HG03045 (cell line): ENCODE measurements at regions not wholly inside any gene's neighbourhood (a gene's known extent, or its start where the extent isn't known, plus 50 kb on each side); places are given as distances from the start of the nearest gene placed in this dataset.

Experiments
- ATAC-seq: cut with Tn5 transposase; IDR thresholded peaks from one replicate; pipeline ENCODE4 v1.9.1; 2021; ENCODE audit warnings: mild to moderate bottlenecking, moderate library complexity; ENCODE audit not compliant: unreplicated experiment

DNA sequence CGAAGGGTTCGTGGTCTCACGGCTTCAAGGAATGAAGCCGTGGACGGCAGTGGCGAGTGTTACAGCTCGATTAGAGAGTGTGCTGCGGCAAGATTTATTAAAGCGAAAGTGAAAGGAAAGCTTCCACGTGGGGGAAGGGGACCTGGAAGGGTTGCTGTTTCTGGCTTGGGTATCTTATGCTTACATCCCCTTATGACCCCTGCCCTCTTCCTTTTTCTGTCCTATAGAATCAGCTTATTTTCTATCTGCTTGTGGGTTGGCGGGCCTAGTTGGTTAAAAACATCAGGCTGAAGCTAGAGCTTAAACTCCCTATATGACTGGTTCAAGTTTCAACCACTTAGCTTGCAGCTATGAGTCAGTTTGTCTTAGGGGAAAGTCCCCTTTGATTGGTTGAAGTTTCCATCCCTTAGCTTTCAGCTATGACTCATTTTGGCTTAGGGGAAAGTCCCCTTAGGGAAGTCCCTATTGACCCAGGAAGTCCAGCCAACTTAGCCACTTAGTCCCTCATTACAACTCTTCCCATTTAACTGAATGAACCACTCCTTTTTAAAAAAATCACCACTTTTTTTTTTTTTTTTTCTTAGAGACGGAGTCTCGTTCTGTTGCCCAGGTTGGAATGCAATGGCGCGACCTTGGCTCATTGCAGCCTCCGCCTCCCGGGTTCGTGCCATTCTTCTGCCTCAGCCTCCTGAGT lies 1494.7 kb upstream of the TMEM132C start:
- ATAC-seq: peak; percentile 80

DNA sequence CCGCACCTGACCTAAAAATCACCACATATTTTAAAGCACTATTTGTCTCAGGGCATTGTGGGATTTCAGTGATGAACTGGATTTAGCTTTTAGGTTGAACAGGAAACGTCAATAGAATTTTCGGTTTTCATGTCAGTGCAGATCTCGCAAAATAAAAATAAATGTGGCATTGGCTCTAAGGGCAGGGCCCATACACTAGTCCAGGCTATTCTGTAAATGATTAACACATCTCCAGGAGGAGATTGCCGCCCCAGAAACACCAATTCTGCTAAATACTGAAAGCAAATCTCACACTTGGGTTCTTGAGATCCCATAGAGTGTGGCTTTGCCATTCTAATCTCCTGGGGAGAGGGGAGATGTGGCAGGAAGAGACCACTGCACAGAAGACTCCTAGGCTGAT lies 1494.0 kb upstream of the TMEM132C start:
- no peak for ATAC-seq

DNA sequence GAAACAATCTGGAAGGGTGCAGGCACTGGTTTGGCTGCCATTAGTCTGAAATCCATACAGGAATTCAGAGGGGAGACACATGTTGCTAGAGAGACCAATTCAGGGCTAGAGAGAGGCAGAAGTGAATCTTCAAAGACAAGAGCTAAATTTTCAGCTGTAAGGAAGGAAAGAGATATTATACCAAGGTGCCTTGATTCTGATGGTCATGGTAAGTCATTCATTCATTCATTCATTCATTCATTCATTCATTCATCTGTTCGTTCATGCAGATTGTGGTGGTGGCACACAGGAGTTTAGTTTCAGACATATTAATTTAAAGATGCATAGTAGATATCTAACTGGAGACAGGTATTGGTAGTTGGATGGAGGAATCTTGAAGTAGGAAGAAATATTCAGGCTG lies 1493.5 kb upstream of the TMEM132C start:
- ATAC-seq: no peak

DNA sequence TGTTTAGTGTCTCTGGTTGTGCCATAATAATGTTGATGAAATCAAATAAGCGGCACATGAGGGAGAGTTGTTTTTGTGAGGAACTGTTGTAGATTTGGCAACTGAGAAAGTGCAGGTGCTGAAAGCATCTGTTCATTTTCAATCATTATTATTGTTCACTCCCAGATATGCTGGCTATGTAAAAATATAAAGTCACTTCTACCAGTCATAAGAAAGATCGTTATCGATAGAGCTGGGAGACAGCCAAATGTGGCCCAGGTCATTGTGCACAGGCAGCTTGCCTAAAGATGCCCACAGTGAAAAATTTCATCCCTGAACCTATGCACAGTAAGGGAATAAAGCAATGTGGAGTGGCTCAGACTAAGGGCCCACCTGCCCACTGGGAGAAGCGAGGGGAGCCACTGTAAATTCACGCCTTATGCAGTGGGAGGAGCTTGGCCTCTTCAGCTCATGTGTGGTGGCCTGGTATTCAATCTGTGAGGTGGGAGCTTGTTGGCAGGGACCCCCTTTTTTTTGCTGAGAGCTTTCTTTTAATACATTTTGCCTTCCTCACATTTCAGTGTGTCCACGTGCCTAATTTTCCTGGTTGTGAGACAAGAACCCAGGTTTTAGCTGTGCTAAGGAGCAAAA lies 1490.8 kb upstream of the TMEM132C start:
- ATAC-seq: no peak

DNA sequence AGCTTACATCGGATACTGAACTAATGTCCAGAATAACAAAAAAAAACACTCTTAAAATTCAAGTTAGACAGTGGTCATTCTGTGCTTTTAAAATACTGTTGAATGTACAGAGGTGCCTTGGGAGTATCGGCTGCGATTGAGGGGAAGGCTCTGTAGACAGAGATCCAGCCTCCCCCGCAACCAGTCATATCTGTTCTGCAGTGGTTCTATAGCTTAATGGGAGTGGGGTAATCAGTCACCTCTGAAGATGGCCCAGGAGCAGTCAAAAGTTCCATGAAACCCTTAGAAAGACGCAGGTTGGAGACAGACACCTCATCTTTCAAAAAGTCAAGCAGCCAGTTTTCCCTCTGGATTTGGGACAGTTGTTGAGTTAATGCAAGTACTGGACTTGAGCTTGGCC lies 1486.6 kb upstream of the TMEM132C start:
- no peak for ATAC-seq

DNA sequence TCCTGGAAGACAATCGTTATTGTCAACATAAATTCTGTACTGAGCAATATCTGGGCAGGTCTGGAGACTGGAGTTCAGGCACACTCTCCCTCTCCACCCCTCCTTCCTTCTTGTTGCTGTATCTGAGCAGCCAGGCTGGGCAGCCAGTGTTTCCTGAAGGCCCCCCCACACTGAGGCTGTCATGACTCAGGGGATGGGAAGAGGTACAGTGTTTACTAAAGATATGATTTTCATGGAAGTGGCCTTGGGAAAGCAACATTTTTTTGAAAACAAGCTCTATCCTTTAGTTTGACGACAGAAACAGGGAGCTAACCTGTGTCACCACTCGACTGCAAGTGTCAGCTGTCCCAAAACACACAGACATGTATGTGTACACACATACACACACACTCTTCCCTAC lies 1485.4 kb upstream of the TMEM132C start:
- no peak for ATAC-seq

DNA sequence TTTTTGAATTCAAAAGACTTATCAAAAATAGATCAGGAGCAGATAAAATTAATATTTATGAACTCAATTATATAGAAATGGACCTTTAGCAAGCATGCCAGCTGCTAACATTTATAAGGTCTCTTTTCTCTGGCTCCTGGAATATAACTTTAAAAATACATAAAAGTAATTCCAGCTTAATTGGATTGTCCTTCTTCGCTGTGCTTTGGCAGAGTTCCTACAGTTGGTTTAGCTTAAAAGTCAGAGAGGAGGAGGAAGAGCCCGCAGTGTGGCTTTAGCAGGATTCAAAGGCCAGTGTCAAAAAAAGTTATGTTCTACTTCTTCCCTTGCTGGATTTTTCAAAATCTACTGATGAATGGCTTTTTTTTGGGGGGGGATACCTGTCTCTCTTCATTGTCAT lies 1484.9 kb upstream of the TMEM132C start:
- no peak for ATAC-seq

DNA sequence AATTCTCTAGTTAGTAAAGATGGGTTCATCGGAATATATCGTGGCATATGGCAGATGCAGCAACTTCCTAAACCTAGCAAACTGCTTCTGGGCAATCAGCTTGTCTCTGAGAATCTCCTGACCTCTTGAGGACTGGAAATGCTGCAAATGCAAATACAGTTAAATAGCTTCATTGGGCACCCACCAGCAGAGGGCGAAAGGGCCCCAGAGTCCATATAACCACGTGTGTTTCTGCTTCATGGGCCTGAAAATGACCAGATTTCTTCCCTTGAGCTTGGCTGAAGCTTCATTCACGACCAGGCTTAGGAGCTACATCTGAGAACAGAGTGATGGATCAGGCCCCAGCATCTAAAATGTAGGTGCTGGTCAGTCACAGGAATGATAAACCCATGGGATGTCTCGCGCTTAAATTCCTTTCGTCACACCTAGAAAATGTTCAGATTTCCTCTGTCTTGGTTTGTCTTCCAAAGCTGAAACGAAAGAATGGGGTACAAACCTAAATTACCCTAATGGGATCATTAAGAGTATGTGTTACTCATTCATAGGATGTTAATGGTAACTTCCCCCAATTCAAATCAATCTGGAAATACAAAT lies 1482.5 kb upstream of the TMEM132C start:
- ATAC-seq: no peak

DNA sequence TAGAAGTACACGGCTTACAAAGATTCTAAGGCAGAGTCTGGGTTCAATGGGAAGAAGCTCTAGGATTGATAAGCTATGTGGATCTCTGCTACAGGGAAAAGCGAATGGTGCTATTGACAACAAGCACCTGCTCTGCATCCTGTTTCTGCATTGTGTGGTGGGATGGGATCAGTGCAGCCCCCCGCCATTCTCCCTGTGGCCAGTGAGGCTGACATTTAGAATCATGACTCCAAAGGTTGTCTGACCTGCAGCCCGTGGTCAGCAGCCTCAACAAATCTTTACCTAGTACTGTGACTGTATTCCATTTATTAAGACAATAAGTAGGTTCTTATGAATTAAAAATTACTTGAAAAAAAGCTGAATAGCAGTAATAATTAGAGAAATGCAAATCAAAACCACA lies 1477.0 kb upstream of the TMEM132C start:
- no peak for ATAC-seq

DNA sequence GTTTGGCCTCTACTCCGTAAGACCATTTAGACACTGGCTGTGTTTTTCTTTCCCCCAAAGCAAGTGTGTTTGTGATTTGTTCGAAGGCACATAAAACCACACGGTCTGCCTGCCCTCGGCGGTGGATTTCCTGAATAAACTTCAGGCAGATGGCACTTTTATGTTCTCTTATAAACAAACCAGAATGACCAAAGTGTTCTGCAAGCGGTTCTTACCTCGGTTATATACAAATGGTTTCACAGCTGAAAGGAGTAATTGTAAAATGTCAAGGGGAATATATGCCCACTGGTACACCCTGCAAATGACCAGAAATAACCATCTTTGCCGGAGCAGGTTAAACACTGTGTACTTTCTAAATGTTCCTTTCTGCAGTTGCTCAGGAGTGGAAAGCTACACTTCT lies 1475.8 kb upstream of the TMEM132C start:
- ATAC-seq: no peak

DNA sequence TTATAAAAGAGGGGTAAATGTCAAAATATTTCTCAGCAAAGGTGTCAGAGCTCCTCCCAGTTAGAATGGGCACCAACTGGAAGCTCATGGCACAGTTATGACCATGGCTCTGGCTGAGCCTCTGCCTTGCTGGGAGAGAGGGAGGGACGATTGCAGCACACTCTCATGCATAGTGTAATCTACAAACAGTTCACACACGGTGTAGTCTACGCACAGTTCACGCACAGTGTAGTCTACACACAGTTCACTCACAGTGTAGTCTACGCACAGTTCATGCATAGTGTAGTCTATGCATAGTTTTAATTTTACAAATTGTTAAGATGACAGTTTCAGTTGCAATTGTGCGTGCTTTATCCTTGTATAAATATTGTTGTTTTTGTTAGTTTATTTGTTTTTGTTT lies 1474.6 kb upstream of the TMEM132C start:
- ATAC-seq: no peak

DNA sequence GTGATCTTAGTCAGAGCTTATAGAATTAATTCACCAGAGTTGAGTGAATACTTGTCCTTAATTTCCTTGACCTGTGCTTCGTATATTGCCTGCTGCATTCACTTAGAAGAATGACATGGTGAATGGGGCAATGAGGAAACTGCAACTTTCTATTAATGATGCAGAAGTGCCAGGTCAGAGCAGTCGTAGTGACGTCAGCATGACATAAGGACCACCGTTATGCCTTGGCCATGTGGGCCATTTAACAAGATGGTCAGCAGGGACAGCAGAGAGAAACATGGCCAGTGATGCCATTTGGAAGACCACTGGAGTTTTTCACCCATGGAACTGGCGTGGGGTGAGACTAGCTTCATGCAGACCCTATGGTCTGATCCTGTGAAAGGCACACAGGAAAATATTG lies 1469.4 kb upstream of the TMEM132C start:
- no peak for ATAC-seq

DNA sequence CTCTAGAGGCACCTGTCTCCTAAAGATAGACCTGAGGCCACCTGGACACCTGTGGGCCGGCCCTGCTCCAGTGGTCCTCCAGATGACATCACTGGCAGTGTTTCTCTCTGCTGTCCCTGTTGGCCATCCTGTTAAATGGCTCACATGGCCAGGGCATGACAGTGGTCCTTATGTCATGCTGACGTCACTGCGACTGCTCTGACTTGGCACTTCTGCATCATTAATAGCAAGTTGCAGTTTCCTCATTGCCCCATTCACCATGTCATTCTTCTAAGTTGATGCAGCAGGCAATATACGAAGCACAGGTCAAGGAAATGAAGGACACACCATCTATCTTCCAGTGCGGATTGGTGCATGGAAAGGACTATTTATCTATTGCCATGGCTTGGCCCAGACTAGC lies 1468.5 kb upstream of the TMEM132C start:
- ATAC-seq: no peak

DNA sequence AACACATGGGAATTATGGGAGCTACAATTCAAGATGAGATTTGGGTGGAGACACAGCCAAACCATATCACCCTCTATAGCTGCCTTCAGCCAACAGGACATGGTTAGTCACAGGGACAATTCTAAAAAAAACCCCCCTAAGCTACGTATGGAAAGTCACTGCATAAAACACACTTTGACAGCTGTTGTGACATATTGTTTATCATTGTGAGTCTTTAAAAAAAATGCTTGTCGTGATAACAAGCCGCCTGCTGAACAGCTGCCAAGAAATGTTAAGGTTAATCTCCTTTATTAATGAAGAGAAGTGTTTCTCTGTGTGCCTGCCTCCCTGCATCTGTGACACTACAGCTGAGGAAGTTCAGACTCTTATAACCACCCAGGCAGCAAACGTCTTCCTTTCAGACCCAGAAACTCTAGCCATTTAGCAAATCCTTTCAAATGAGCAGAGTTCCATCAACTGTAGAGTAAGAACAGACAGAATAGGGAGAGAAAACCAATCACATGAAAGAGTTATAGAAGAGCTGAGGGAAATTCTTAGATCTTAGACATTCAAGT lies 1459.6 kb upstream of the TMEM132C start:
- no peak for ATAC-seq

DNA sequence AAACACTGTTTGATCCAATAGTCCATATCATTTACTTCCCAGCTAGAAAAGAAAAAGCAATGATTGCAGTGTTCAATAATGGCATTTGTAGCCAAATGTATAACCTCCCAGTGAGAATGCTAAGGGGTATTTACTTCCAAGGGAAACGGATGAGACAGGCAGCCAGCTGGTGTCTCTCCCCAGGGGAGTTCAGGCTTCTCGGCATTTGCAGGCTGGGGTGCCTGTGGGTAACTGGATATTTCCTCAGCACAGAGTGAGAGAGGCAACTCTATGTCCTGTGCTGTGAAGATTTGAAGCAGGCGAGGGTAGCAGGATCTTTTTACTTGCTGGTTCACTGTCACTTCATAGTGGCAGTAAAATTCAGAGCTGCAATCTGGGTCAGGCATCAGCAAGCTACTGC lies 1455.6 kb upstream of the TMEM132C start:
- no peak for ATAC-seq

DNA sequence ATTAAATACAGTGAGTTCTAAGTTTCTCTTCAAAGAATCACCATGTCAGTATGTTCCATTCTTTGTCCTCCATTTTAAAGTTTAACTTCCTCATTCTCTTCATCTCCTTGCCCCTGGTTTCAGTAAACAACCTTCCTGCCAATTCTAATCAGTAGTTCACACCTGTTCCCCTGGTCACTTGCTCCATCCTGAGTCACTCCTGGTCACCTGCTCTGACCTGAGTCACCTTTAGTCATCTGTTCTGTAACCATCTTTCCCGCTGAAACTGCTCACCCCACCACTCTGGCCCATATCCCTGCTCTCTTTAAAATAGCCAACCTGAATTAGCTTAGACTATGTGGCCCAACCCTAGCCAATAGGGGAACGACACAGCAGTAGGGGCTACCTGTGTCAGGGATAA lies 1447.4 kb upstream of the TMEM132C start:
- no peak for ATAC-seq

DNA sequence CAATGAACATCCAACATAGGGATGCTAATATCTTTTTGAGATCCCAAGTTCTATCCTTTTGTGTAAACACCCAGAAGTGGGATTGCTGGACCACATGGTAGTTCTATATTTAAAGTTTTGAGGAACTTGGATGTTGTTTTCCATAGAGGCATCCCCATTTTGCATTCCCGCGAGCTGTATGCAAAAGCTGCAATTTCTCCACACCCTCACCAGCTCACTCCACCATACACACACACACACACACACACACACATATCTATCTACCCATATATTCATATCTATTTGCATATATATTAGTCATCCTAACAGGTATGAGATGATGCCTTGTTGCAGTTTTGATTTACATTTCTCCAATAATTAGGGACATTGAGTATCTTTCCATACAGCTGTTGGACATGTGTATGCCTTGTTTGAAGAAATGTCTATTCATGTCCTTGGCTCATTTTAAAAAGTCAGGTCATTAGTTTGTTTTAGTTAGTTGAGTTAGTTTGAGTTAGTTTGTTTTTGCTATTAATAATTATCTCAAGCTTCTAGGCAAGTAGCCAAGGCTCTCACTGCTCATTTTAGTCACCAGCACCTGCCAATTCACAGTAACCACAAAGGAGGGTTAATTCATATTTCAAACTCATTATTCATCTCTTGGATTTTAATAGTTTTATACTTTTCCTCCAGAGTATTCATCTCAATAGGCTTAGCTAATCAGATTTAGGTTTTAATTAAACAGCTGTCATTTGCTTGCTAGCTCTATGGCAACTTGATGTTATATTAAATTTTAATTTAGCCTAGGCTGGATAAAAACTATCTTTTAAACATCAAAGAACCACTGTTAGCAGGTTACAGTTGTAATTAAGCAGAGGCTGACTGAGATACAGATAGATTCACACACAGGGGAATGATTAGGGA lies 1435.9 kb upstream of the TMEM132C start:
- no peak for ATAC-seq

DNA sequence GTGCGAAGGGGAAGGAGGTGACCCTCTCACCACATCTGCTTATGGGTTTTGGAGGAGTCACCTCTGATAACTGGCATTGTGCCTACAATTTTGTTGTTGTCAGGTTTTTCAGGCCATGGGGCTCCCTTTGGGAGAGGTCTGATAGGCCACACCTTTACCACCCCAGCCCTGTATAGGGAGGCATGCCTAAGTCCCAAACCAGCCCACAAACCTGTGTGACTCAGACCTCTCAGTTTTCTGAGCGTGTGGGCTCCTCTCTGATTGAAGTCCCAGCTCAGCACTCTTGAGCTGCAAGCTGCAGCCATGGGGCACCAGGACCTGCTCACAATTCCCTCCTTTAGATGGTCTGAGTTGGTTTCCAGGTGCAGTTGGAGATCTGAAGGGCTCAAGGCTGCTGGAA lies 1429.3 kb upstream of the TMEM132C start:
- no peak for ATAC-seq

DNA sequence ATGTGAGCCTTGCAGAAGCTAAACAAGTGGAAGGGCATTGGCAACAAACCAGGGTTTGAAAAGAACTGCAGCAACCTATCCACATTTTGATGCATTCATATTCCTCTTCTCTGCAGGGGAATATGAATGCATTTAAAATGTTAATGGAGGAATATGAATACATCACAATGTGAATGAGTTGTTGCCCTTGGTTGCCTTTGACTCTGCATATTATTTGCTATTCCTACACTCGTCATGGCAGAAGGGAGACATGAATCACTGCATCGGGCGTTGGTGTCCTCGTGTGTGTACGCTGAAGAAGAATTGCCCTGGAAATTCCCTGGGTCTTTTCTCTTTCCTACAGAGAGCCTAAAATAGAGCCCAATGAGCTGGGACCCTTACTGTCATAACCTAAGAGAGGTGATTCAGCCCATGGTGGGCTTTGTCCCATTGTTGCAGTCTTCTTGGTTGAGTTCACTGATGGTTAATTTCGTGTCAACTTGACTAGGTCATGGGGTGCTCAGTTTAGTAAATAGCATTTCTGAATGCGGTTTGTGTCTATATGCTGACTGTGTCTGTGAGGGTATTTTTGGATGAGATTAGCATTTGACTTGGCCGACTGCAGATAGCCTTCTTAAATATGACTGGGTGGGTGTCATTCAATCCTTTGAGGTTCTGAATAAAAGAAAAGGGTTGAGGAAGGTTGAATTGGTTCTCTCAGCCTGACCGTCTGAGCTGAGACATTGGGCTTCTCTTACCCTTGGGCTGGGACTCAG lies 1422.9 kb upstream of the TMEM132C start:
- ATAC-seq: no peak

DNA sequence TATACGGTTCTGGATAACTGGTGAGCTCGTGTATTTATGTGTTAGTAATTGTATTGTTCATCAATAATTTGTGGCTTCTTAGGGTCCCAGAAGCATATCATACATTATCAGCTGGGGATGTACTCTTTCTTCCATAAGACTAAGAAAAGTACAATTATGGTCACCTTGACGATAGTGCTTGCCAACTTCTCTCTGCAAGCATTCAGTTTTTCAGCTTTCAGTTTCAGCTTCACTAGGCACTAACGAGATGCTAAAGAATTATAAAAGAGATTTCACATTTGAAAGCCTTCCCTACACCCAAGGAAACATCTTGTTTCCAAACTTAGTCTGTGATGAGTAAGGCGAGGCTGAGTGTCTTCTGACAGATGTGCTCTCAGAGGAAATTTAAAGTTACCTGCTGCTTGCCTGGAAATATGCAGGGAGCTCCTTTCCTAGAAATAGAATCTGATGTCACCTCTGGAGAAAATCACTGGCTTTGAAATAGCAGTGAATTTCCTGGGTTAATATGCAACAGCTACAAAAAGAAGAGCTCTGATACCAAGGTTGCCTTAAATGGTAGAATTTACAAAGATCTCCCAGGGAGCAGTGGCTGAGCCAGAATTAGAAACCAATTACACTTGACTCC lies 1419.9 kb upstream of the TMEM132C start:
- no peak for ATAC-seq
